Calu3 (cell line): ENCODE measurements at regions not wholly inside any gene's neighbourhood (a gene's known extent, or its start where the extent isn't known, plus 50 kb on each side); places are given as distances from the start of the nearest gene placed in this dataset.
A peak's percentile ranks its signal among the peaks of the same experiment; 100 is the strongest.

Experiments
- BruUV-seq: library from RNA; stranded (reverse); fragments of 400-500 nt; replicated peaks from 2 replicates; lab custom pipeline; 2021; lab: Mats Ljungman, UMichigan
- CTCF ChIA-PET: fragments of 300-600 bp; sonication (Branson Sonifier 250); formaldehyde crosslinking; loops from one replicate; lab custom pipeline; 2022; ENCODE audit warnings: antibody characterized with exemption; lab: Charles Lee
- DNase-seq: peaks from one replicate; pipeline ENCODE4 v3.0.0; 2022
- H3K27ac Mint-ChIP-seq: one replicate; pipeline ENCODE4 v1.8.0; 2022; ENCODE audit warnings: mixed read lengths; ENCODE audit not compliant: unreplicated experiment
- H3K27me3 Mint-ChIP-seq: one replicate; pipeline ENCODE4 v1.8.0; 2022; ENCODE audit warnings: mixed read lengths; ENCODE audit not compliant: unreplicated experiment
- H3K36me3 Mint-ChIP-seq: one replicate; pipeline ENCODE4 v1.8.0; 2022; ENCODE audit warnings: mild to moderate bottlenecking, moderate library complexity, mixed read lengths; ENCODE audit not compliant: insufficient read depth, unreplicated experiment
- H3K4me1 Mint-ChIP-seq: one replicate; pipeline ENCODE4 v1.8.0; 2022; ENCODE audit warnings: mild to moderate bottlenecking, low read depth, mixed read lengths; ENCODE audit not compliant: unreplicated experiment
- H3K4me3 Mint-ChIP-seq: one replicate; pipeline ENCODE4 v1.8.0; 2022; ENCODE audit warnings: mild to moderate bottlenecking, low read depth, moderate library complexity, mixed read lengths; ENCODE audit not compliant: unreplicated experiment
- H3K9me3 Mint-ChIP-seq: one replicate; pipeline ENCODE4 v1.8.0; 2022; ENCODE audit warnings: low read depth, mixed read lengths; ENCODE audit not compliant: unreplicated experiment
- CTCF ChIP-seq: fragments of 200-600 bp; IDR thresholded peaks from one replicate; pipeline ENCODE4 v1.8.0; 2022; ENCODE audit warnings: antibody characterized with exemption; ENCODE audit not compliant: unreplicated experiment
- intact Hi-C: fragments of 100-400 bp; cut with micrococcal nuclease; formaldehyde crosslinking; loops from one replicate; pipeline ENCODE4 v1.10.0; 2022; ENCODE audit not compliant: unreplicated experiment

DNA sequence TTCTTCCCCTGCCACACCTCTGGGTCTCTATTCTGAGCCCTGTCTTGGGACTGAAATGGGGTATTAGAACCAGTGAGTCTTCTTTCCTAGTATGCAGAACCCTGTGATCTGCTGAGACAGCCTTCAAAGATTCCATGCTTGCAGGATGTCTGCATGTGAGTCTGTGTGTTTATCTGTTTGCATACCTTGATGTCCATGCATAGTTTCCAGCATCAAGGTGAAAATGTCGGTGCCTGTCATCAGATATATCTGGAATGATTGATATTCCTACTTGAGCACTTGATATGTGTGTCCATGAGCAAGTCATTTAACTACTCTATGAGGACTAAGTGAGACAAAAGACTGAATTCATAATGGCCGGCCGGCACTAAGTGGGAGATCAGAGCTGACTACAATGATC, 117.0 kb upstream of the HS3ST1 start:
- Mint-ChIP-seq H3K4me1 (peaks cover 76% of the 10 kb centered on the region), H3K36me3 (peaks cover 52% of the 10 kb centered on the region), H3K27ac (peak overlapping the region; percentile 88), H3K4me3 (peak overlapping the region; percentile 65), H3K9me3 (peaks cover 2% of the 10 kb centered on the region), H3K27me3 (no peaks in the 10 kb centered on the region)
- CTCF ChIA-PET, result interaction anchor here (0.6 to 1.5 kb wide), 3 partner anchors 75 to 199 kb away, joined by 4 to 8 read pairs (median 4); no protein-coding TSS in a partner anchor
- BruUV-seq, result no TSS peak
- intact Hi-C loops, result loop anchor here (2.0 kb wide), 2 partner anchors 77 to 117 kb away; partner anchors contain the start of gene HS3ST1
- no peak for TF ChIP-seq CTCF
- no peak for DNase-seq

- Mint-ChIP-seq H3K4me3 (peak overlapping the region; percentile 65), H3K36me3 (peaks cover 52% of the 10 kb centered on the region), H3K9me3 (no peaks in the 10 kb centered on the region), H3K27me3 (no peaks in the 10 kb centered on the region), H3K4me1 (peaks cover 67% of the 10 kb centered on the region), H3K27ac (peak overlapping the region; percentile 88)
- TF ChIP-seq CTCF, result no peak
- BruUV-seq, result no TSS peak
- CTCF ChIA-PET, result interaction anchor here (0.9 kb wide), 1 partner anchor 10 kb away, joined by 3 read pairs; no protein-coding TSS in a partner anchor
- intact Hi-C loops, result loop anchor here (2.0 to 5.0 kb wide), 4 partner anchors 53 to 115 kb away; partner anchors contain the start of gene HS3ST1
- DNase-seq, result no peak
These were observed 115.5 kb upstream of the HS3ST1 start for GRCh38 chr4:11544211-11544610.

GRCh38 chr4:11543706-11544105, 115.0 kb upstream of the HS3ST1 start:
- Mint-ChIP-seq H3K27me3 (no peaks in the 10 kb centered on the region), H3K4me3 (peak overlapping the region; percentile 65), H3K9me3 (peaks cover 2% of the 10 kb centered on the region), H3K27ac (peak overlapping the region; percentile 88), H3K36me3 (peaks cover 47% of the 10 kb centered on the region), H3K4me1 (peaks cover 67% of the 10 kb centered on the region)
- intact Hi-C loops, result loop anchor here (2.0 to 5.0 kb wide), 5 partner anchors 39 to 115 kb away; partner anchors contain the start of gene HS3ST1
- CTCF ChIA-PET, result interaction anchor here (0.6 to 1.3 kb wide), 4 partner anchors 9 to 233 kb away, joined by 3 to 4 read pairs (median 3); no protein-coding TSS in a partner anchor
- DNase-seq, result peak; percentile 51
- TF ChIP-seq CTCF, result no peak
- BruUV-seq, result no TSS peak

GRCh38 chr4:11542952-11543351, 114.3 kb upstream of the HS3ST1 start:
- no peak for DNase-seq
- CTCF ChIA-PET, result interaction anchor here (0.8 to 1.3 kb wide), 2 partner anchors 8 to 234 kb away, joined by 3 read pairs; no protein-coding TSS in a partner anchor

More at GRCh38 chr4:11542952-11543351, 114.3 kb upstream of the HS3ST1 start:
- Mint-ChIP-seq H3K27me3 (no peaks in the 10 kb centered on the region), H3K9me3 (peaks cover 2% of the 10 kb centered on the region), H3K27ac (peak overlapping the region; percentile 88), H3K36me3 (peaks cover 40% of the 10 kb centered on the region), H3K4me1 (peaks cover 61% of the 10 kb centered on the region), H3K4me3 (peak overlapping the region; percentile 65)
- no peak for TF ChIP-seq CTCF
- BruUV-seq, result no TSS peak
- intact Hi-C loops, result loop anchor here (2.0 to 5.0 kb wide), 3 partner anchors 38 to 84 kb away; no protein-coding TSS in a partner anchor
